Stimulated activated naive CD4-positive, alpha-beta T cell (primary cell): ENCODE measurements at regions not wholly inside any gene's neighbourhood (a gene's known extent, or its start where the extent isn't known, plus 50 kb on each side); places are given as distances from the start of the nearest gene placed in this dataset.
"Not testable (repeated sequence)": the region's sequence is repeated elsewhere in the genome, so short reads cannot be mapped to it uniquely, and the experiment has no call there.

Source experiments
- DNase-seq, 6 experiments: peaks; one replicate each; lab custom pipeline; 2025; lab: John Stamatoyannopoulos, UW

DNA sequence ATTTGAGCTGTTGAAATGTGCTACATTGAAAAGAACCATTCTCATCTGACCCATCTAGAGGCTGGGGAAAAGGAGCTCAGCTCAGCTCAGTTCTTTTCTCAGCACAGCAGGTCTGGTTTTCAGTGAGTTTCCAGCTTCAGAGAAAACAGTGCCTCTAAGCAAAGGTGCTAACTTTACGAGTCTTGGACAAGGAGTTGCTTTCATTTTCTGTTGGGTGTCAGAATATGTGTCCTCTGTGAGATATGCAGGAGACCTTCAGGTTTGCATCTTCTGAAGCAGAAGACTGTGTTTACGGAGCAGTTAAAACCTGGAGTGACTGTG, 321.3 kb upstream of the USP24 start:
- no peak for DNase-seq

GRCh38 chr1:55535724-55536544, 320.8 kb upstream of the USP24 start:
- DNase-seq: no peak

- DNase-seq: no peak
Measured at GRCh38 chr1:55534565-55535121, 319.5 kb upstream of the USP24 start.

DNA sequence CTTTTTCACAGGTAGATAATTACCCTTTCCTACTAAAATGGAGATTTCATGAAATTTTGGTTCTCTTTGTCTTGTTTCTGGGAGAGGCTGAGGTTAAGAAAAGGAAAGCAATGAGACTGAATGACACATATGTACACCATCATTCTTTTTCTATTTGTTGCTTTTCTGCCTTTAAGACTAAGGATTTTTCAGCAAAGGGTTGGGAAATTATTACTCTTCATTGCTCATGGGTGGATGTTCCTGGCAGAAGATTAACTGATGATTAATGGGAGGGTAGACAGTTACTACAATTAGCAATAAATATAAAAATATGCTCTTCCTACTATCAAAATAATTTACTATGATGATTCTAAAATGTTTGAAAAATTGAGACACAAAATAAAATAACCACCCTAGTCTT, 316.5 kb upstream of the USP24 start:
- DNase-seq: no peak

GRCh38 chr1:55530749-55531478, 315.8 kb upstream of the USP24 start:
- no peak for DNase-seq

- no peak for DNase-seq
Measured at GRCh38 chr1:55529017-55529416, 313.9 kb upstream of the USP24 start.

DNA sequence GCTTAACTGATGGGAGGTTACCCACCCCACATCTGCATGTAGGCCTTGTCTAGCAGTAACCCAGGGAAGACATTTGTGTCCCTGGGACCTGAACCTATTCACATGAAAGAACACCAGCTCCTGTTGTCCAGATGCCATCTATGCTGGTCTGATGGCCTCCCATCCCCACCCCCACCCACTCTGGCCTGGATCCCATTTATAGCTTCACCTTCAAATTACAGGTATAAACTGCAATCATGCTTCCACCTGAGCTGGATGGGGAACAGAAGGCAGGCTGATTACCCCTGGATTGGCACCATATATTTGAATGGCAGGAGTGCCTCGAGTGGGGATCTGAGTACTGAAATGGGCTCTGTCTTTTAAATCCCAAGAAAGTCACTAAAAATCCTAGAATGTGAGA, 312.7 kb upstream of the USP24 start:
- DNase-seq: no peak

GRCh38 chr1:55526716-55527115, 311.6 kb upstream of the USP24 start:
- DNase-seq: no peak

GRCh38 chr1:55524006-55524405, 308.8 kb upstream of the USP24 start:
- no peak for DNase-seq

DNA sequence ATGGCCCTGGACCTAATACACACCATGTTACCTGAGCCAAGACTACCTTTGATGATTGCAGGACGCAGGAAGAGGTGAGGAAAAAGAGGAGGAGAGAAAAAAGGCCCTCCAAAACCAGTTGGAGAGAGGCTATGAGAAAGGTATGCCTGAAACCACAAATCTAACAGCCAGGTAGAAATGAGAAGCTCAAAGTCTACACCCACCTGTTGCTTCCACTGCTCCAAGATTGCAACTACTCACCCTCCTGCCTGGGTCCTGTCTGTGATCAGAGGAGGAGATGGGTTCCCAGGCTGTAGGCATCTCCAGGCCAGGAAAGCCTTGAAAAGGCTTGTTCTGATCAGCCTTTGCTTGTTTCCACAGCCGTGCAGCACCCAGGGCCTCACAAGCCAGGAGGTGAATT, 307.8 kb upstream of the USP24 start:
- no peak for DNase-seq

- DNase-seq: no peak
Measured at GRCh38 chr1:55522353-55522903, 307.3 kb upstream of the USP24 start.

DNA sequence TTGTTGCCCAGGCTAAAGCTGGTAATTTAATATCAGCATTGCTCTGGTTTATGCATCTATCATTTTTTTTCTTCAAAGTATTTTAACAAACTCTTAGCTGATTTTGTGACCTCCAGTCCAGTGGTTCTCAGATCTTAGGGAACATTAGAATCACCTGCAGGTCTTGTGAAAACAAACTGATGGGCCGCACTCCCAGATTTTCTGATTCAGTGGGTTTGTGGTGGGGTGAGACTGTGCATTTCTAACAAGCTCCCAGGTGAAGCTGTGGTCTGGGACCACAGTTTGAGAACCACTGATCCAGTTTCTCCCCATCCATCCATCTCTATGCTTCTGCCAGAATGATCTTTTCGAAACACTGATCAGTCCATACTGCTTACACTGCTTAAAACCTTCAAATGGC, 305.7 kb upstream of the USP24 start:
- no peak for DNase-seq

DNA sequence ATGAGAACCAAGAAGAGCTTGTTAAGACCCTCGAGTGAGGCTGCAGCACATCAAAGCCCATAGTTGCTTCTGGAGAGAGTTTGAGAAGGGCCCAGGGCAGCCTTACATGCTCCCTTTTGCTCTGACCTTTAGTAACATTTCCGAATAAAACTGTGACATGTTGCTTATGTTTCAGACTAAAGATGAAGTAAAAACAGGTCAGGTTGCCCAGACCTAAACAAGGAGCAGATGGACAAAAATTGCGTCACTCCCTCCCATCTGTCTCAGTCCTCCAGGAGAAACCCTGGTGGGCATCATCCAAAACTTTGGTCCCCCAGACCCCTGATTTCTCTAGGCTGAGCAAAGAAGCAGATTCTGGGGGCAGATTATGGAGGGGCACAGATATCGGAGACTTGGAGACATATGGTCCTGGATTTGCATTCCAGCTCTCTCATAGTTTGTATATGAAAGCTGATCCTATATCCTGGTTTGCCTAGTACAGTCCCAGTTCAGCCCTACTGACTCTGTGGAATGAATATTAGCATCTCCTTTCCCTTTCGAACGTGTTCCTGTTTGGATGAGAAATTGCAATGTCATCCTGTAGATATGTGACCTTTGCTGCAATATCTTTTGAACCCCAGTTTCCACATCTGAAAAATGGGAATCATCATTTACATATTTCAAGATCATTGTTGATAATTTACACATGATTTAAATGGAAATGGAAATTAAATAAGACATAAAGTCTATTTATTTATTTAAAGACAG, 304.9 kb upstream of the USP24 start:
- DNase-seq: no peak

GRCh38 chr1:55519276-55519675, 304.1 kb upstream of the USP24 start:
- DNase-seq: no peak

GRCh38 chr1:55517036-55517435, 301.9 kb upstream of the USP24 start:
- DNase-seq: no peak

DNA sequence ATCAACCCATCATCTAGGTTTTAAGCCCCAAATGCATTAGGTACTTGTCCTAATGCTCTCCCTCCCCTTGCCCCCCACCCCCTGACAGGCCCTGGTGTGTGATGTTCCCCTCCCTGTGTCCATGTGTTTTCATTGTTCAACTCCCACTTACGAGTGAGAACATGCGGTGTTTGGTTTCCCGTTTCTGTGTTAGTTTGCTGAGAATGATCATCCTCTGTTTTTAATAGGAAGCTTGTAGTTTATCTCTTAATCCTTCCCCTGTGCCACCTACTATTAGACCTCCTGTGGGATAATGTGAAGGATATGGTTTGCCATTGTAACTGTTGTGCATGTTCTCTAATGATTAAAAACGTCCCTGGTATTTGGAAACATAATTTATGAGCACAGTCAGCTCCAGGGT, 299.4 kb upstream of the USP24 start:
- not testable (repeated sequence) for DNase-seq

DNA sequence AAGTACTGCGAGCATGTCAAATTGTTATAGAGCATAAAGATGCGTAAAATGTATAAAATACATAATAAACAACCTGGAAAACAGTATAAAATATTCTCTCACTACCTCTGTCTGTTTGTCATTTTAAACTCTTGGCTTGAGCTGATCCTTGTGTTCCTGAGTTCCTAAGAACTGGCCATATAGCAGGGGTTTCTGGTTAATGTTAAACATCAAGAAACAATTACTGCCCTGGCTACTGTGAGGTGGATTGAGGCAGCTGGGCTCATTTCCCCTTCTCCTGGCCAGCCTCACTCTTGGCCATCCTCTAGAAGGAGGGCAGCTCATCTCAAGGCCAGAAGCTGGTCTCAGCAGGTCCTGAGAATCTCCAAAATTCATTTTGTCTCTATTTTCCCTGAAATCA, 297.3 kb upstream of the USP24 start:
- DNase-seq: no peak

- no peak for DNase-seq
Measured at GRCh38 chr1:55507578-55507931, 292.4 kb upstream of the USP24 start.

GRCh38 chr1:55506740-55507577, 291.8 kb upstream of the USP24 start:
- no peak for DNase-seq

DNA sequence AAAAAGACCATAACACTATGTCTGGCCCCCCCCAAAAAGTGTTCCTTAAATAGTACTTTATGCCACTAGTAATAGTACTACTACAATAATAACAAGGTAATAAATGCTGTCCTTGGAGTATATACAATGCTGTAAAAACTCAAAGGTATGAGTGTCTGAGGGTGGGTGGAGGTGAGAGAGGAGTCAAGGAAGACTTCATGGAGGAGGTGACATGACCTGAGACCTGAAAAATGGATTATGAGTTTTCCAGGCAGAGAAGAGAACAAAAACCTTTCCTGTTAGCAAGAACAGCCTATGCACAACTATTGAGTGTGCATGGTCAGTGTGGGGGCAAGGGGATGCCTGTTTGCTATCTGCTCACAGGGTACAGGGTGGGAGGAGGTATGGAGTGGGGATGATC, 290.2 kb upstream of the USP24 start:
- no peak for DNase-seq

DNA sequence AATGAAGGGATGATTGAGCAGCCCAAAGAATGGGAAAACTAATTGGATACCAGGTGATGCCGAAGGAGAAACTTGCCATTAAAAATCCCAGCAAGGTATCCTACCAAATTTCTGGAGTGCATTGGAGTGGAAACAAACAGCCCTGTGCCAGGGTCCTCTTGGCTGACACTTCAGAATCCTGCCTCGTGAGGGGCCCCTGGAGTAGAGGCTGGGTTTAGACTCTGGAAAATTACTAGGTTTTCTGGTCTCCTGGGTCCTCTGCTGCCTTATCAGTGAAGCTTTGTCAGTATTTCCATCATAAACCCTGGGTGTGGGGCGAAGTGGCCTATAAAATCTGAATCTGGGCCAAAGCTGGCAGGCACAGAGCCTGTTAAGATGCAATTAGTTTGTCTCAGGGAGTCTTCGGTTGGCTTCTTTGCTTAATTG, 289.2 kb upstream of the USP24 start:
- DNase-seq: no peak
